ENCODE measurements at regions not wholly inside any gene's neighbourhood (a gene's known extent, or its start where the extent isn't known, plus 50 kb on each side); places are given as distances from the start of the nearest gene placed in this dataset.

DNA sequence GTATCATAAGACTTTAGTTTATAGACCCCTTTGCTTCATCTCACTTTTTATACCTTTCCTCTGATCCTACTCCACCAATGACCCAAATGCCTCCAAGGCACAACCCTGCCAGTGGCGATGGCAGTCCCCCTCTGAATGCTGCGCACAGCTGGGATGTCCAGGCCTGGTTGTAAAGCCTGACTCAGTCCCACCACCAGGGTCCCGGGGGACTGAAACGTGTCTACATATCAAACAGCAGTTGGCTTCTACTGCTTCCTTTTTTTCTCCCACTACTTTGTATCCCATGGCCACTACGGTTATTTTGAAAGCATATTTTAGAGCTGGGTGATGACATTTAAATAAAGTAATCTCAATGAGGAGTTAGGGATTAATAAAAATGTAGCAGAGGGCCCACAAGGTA lies 329.8 kb upstream of the PSMD7 start:
- TF ChIP-seq POLR2A (IDR thresholded peaks at IDR 0.05): no peak
- TF ChIP-seq POLR2AphosphoS5 (IDR thresholded peaks at IDR 0.05): no peak
- TF ChIP-seq, protein P1, sequence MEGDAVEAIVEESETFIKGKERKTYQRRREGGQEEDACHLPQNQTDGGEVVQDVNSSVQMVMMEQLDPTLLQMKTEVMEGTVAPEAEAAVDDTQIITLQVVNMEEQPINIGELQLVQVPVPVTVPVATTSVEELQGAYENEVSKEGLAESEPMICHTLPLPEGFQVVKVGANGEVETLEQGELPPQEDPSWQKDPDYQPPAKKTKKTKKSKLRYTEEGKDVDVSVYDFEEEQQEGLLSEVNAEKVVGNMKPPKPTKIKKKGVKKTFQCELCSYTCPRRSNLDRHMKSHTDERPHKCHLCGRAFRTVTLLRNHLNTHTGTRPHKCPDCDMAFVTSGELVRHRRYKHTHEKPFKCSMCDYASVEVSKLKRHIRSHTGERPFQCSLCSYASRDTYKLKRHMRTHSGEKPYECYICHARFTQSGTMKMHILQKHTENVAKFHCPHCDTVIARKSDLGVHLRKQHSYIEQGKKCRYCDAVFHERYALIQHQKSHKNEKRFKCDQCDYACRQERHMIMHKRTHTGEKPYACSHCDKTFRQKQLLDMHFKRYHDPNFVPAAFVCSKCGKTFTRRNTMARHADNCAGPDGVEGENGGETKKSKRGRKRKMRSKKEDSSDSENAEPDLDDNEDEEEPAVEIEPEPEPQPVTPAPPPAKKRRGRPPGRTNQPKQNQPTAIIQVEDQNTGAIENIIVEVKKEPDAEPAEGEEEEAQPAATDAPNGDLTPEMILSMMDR (IDR thresholded peaks at IDR 0.05): no peak
- no peak for TF ChIP-seq EP300 (IDR thresholded peaks at IDR 0.05; ENCODE audit: low read depth)
